ENCODE measurements at regions not wholly inside any gene's neighbourhood (a gene's known extent, or its start where the extent isn't known, plus 50 kb on each side); places are given as distances from the start of the nearest gene placed in this dataset.

DNA sequence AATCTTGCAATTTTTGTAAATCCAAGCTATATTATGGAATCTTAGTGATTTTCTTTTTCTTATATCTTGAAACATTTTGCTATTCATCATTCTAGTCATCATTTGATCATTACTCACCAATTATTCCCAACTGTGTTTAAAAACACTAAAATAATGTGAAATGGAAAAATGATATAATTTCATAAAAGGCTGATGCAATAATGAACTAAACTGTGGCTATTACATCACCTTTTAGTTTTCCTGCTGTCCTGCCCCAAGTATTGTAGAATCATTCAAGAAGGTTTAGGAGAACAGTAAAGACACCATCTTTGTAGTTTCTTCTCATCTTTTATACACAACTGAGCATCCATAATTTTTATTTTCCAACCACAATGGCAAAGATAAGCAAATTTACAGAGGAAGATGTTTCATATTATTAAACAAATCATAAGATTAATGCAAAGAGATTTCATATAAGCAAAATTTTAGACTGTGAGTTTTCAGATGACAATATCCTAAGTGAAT, 431.0 kb upstream of the SLC30A5 start:
- no peaks in the 10 kb centered on the region for H3K36me3 ChIP-seq (ENCODE audit: control insufficient read depth, insufficient read depth, low read length)
- intact Hi-C loops (cut with micrococcal nuclease) (loop anchor here (10.0 kb wide), 1 partner anchor 188 kb away; no protein-coding TSS in a partner anchor), in situ Hi-C loops (cut with MboI) (no loop called here)
- FAIRE-seq (no peak), DNase-seq (ENCODE audit: extremely low read depth in 1 of 4, low spot score in 3 of 4) (no peak), ATAC-seq (no peak)
- BruUV-seq (replicated peaks) = no TSS peak
- ChIA-PET CTCF (ENCODE audit: low intra/inter-chr PET ratio) (no interaction called here), POLR2A (no interaction called here)
- no peak overlapping the region for H3K9ac ChIP-seq (ENCODE audit: insufficient read depth in 1 of 2, low read depth in 2 of 2, low read length in 2 of 2)
- no peak overlapping the region for H3K27ac ChIP-seq (ENCODE audit: extremely low read depth, low read depth, low read length)
- H3K4me3 ChIP-seq = no peak overlapping the region
- no peaks in the 10 kb centered on the region for H3K9me3 ChIP-seq (replicated peaks; ENCODE audit: control insufficient read depth, insufficient read depth, low read depth, low read length)
- H3K9me1 ChIP-seq (ENCODE audit: control insufficient read depth, insufficient read depth, low read length) = no peaks in the 10 kb centered on the region
- no peak overlapping the region for H2AFZ ChIP-seq (ENCODE audit: low read depth, low read length)
- H3K4me1 ChIP-seq (replicated peaks in 1 of 2; ENCODE audit: control insufficient read depth in 2 of 2, insufficient read depth in 2 of 2, low read length in 2 of 2) = no peaks in the 10 kb centered on the region
- no peaks in the 10 kb centered on the region for H3K79me2 ChIP-seq (ENCODE audit: control insufficient read depth, insufficient read depth, low read length)
- H3K27me3 ChIP-seq (ENCODE audit: control insufficient read depth in 2 of 2, insufficient read depth in 2 of 2, low read length in 2 of 2) = peaks cover 0 to 15% of the 10 kb centered on the region in 2 experiments; a peak in 2 of 5 replicates
- no peaks in the 10 kb centered on the region for H4K20me1 ChIP-seq (replicated peaks; ENCODE audit: control insufficient read depth, insufficient read depth, low read length)
- H3K4me2 ChIP-seq (ENCODE audit: insufficient read depth, low read length) = no peak overlapping the region
- TF ChIP-seq ZNF444 (CRISPR knock-in tag; IDR thresholded peaks at IDR 0.05) (no peak), ZKSCAN1 (IDR thresholded peaks at IDR 0.05; ENCODE audit: low read depth, low read length) (no peak), DACH1 (IDR thresholded peaks at IDR 0.05; ENCODE audit: partially characterized antibody) (no peak), ZNF586 (CRISPR knock-in tag; conservative IDR thresholded peaks at IDR 0.05) (no peak), LEF1 (IDR thresholded peaks at IDR 0.05) (no peak), MCM2 (IDR thresholded peaks at IDR 0.05; ENCODE audit: low read depth) (no peak), ZSCAN32 (CRISPR knock-in tag; IDR thresholded peaks at IDR 0.05) (0 out of 2 replicates have a peak, but pooled peaks have one; percentile 21), C11orf30 (IDR thresholded peaks at IDR 0.05; ENCODE audit: low read depth) (0 out of 2 replicates have a peak, but pooled peaks have one; percentile 18), ZNF583 (CRISPR knock-in tag; IDR thresholded peaks at IDR 0.05) (no peak)
- TF ChIP-seq, protein P1, sequence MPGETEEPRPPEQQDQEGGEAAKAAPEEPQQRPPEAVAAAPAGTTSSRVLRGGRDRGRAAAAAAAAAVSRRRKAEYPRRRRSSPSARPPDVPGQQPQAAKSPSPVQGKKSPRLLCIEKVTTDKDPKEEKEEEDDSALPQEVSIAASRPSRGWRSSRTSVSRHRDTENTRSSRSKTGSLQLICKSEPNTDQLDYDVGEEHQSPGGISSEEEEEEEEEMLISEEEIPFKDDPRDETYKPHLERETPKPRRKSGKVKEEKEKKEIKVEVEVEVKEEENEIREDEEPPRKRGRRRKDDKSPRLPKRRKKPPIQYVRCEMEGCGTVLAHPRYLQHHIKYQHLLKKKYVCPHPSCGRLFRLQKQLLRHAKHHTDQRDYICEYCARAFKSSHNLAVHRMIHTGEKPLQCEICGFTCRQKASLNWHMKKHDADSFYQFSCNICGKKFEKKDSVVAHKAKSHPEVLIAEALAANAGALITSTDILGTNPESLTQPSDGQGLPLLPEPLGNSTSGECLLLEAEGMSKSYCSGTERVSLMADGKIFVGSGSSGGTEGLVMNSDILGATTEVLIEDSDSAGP (CRISPR knock-in tag; IDR thresholded peaks at IDR 0.05) = no peak
- TF ChIP-seq, protein P2, sequence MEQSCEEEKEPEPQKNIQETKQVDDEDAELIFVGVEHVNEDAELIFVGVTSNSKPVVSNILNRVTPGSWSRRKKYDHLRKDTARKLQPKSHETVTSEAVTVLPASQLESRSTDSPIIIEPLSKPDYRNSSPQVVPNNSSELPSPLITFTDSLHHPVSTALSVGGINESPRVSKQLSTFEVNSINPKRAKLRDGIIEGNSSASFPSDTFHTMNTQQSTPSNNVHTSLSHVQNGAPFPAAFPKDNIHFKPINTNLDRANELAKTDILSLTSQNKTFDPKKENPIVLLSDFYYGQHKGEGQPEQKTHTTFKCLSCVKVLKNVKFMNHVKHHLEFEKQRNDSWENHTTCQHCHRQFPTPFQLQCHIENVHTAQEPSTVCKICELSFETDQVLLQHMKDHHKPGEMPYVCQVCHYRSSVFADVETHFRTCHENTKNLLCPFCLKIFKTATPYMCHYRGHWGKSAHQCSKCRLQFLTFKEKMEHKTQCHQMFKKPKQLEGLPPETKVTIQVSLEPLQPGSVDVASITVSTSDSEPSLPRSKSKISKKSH (CRISPR knock-in tag; IDR thresholded peaks at IDR 0.05) = no peak
- TF ChIP-seq, protein P3, sequence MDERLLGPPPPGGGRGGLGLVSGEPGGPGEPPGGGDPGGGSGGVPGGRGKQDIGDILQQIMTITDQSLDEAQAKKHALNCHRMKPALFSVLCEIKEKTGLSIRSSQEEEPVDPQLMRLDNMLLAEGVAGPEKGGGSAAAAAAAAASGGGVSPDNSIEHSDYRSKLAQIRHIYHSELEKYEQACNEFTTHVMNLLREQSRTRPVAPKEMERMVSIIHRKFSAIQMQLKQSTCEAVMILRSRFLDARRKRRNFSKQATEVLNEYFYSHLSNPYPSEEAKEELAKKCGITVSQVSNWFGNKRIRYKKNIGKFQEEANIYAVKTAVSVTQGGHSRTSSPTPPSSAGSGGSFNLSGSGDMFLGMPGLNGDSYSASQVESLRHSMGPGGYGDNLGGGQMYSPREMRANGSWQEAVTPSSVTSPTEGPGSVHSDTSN (CRISPR knock-in tag; IDR thresholded peaks at IDR 0.05; ENCODE audit: low read depth) = no peak
- TF ChIP-seq, protein P3 (tag; conservative IDR thresholded peaks at IDR 0.05; ENCODE audit: low read depth) = no peak

Data from K562 (cell line).